ENCODE measurements at regions not wholly inside any gene's neighbourhood (a gene's known extent, or its start where the extent isn't known, plus 50 kb on each side); places are given as distances from the start of the nearest gene placed in this dataset.

- H3K9me3 ChIP-seq: no peaks in the 10 kb centered on the region
- H3K4me3 ChIP-seq: no peak overlapping the region
- intact Hi-C loops (cut with DNase I): no loop called here
- H3K4me1 ChIP-seq: peaks cover 0 to 17% (median 14%) of the 10 kb centered on the region in 4 donors
- peak overlapping the region in 1 of 4 donors; percentile 24 for H3K27ac ChIP-seq (replicated peaks in 1 of 4)
- TF ChIP-seq EP300 (IDR thresholded peaks at IDR 0.05) (no peak), POLR2AphosphoS5 (IDR thresholded peaks at IDR 0.05) (peak in 1 of 2 donors; percentile 40)
- no peaks in the 10 kb centered on the region for H3K27me3 ChIP-seq
- 52% methylated on average over 8 of the region's 8 CpGs for WGBS
- DNase-seq (ENCODE audit: extremely low spot score): no peak
- no peaks in the 10 kb centered on the region for H3K36me3 ChIP-seq
Observed at GRCh38 chr2:66929632-66930338, 467.3 kb upstream of the ETAA1 start.

- WGBS: 72% methylated on average over 3 of the region's 3 CpGs
- H3K27me3 ChIP-seq: no peaks in the 10 kb centered on the region
- H3K36me3 ChIP-seq: no peaks in the 10 kb centered on the region
- intact Hi-C loops (cut with DNase I): no loop called here
- no peak for DNase-seq (ENCODE audit: extremely low spot score)
- TF ChIP-seq EP300 (IDR thresholded peaks at IDR 0.05) (no peak), POLR2A (IDR thresholded peaks at IDR 0.05; ENCODE audit: low read depth) (no peak), CTCF (IDR thresholded peaks at IDR 0.05) (no peak), POLR2AphosphoS5 (IDR thresholded peaks at IDR 0.05) (no peak)
- no peak overlapping the region for H3K4me3 ChIP-seq
- H3K27ac ChIP-seq (replicated peaks in 1 of 4): peak overlapping the region in 1 of 4 donors; percentile 24
- H3K9me3 ChIP-seq: no peaks in the 10 kb centered on the region
- peaks cover 0 to 17% (median 14%) of the 10 kb centered on the region in 4 donors for H3K4me1 ChIP-seq
Observed at GRCh38 chr2:66930339-66931220, 466.6 kb upstream of the ETAA1 start.

GRCh38 chr2:66938471-66938967 is 458.6 kb upstream of the ETAA1 start:
- no peak overlapping the region for H3K27ac ChIP-seq (replicated peaks in 1 of 4)
- no peaks in the 10 kb centered on the region for H3K4me1 ChIP-seq
- intact Hi-C loops (cut with DNase I): no loop called here
- no peak overlapping the region for H3K4me3 ChIP-seq
- 82% methylated on average over 1 of the region's 1 CpG for WGBS
- TF ChIP-seq CTCF (IDR thresholded peaks at IDR 0.05) (no peak), POLR2A (IDR thresholded peaks at IDR 0.05; ENCODE audit: low read depth) (no peak), EP300 (IDR thresholded peaks at IDR 0.05) (no peak), POLR2AphosphoS5 (IDR thresholded peaks at IDR 0.05) (no peak)
- no peaks in the 10 kb centered on the region for H3K36me3 ChIP-seq
- DNase-seq (ENCODE audit: extremely low spot score): no peak
- H3K27me3 ChIP-seq: no peaks in the 10 kb centered on the region
- no peaks in the 10 kb centered on the region for H3K9me3 ChIP-seq

- Histone ChIP-seq H3K4me3 (no peak overlapping the region), H3K4me1 (no peaks in the 10 kb centered on the region), H3K36me3 (no peaks in the 10 kb centered on the region), H3K27ac (replicated peaks in 1 of 4) (no peak overlapping the region), H3K27me3 (no peaks in the 10 kb centered on the region), H3K9me3 (no peaks in the 10 kb centered on the region)
- DNase-seq (ENCODE audit: extremely low spot score): no peak
- intact Hi-C loops (cut with DNase I): no loop called here
- 56% methylated on average over 1 of the region's 1 CpG for WGBS
- TF ChIP-seq POLR2AphosphoS5 (IDR thresholded peaks at IDR 0.05): no peak
- no peak for TF ChIP-seq EP300 (IDR thresholded peaks at IDR 0.05)
- TF ChIP-seq POLR2A (IDR thresholded peaks at IDR 0.05; ENCODE audit: low read depth): no peak
- TF ChIP-seq CTCF (IDR thresholded peaks at IDR 0.05): no peak
Observed at GRCh38 chr2:66940080-66940479, 457.1 kb upstream of the ETAA1 start.

- no peaks in the 10 kb centered on the region for H3K9me3 ChIP-seq
- 90% methylated on average over 3 of the region's 3 CpGs for WGBS
- no peaks in the 10 kb centered on the region for H3K36me3 ChIP-seq
- TF ChIP-seq EP300 (IDR thresholded peaks at IDR 0.05): no peak
- no peak for TF ChIP-seq POLR2AphosphoS5 (IDR thresholded peaks at IDR 0.05)
- TF ChIP-seq CTCF (IDR thresholded peaks at IDR 0.05): no peak
- TF ChIP-seq POLR2A (IDR thresholded peaks at IDR 0.05; ENCODE audit: low read depth): no peak
- no peak overlapping the region for H3K27ac ChIP-seq (replicated peaks in 1 of 4)
- no peak overlapping the region for H3K4me3 ChIP-seq
- H3K4me1 ChIP-seq: peaks cover 0 to 3% (median 0%) of the 10 kb centered on the region in 4 donors
- H3K27me3 ChIP-seq: no peaks in the 10 kb centered on the region
- intact Hi-C loops (cut with DNase I): no loop called here
- DNase-seq (ENCODE audit: extremely low spot score): no peak
Observed at GRCh38 chr2:66948234-66948633, 448.9 kb upstream of the ETAA1 start.

Measured in esophagus muscularis mucosa (tissue), 4 donors.